Dedifferentiated amniotic fluid mesenchymal stem cell (primary cell): ENCODE measurements at regions not wholly inside any gene's neighbourhood (a gene's known extent, or its start where the extent isn't known, plus 50 kb on each side); places are given as distances from the start of the nearest gene placed in this dataset.

Experiments
- DNase-seq: peaks from one replicate; pipeline ENCODE4 v3.0.0-alpha.2; 2016; ENCODE audit errors: extremely low spot score

- DNase-seq, result no peak
Measured at GRCh38 chr2:120976501-120977307, 241.0 kb downstream of the GLI2 start.

- DNase-seq, result no peak
Measured at GRCh38 chr2:120977582-120978358, 242.1 kb downstream of the GLI2 start.

- DNase-seq, result no peak
Measured at GRCh38 chr2:120978359-120979050, 242.8 kb downstream of the GLI2 start.

GRCh38 chr2:120979398-120979797 is 243.7 kb downstream of the GLI2 start:
- DNase-seq, result no peak

GRCh38 chr2:120979921-120980320 is 244.3 kb downstream of the GLI2 start:
- DNase-seq, result no peak

GRCh38 chr2:120981443-120981842 is 245.8 kb downstream of the GLI2 start:
- DNase-seq, result no peak

GRCh38 chr2:120982598-120982997 is 246.9 kb downstream of the GLI2 start:
- DNase-seq, result no peak

GRCh38 chr2:120983344-120983743 is 247.7 kb downstream of the GLI2 start:
- DNase-seq, result no peak

GRCh38 chr2:120984046-120984445 is 248.4 kb downstream of the GLI2 start:
- no peak for DNase-seq

- no peak for DNase-seq
Measured at GRCh38 chr2:120984452-120985173, 248.9 kb downstream of the GLI2 start.

GRCh38 chr2:120985174-120985996 is 249.7 kb downstream of the GLI2 start:
- no peak for DNase-seq

- DNase-seq, result no peak
Measured at GRCh38 chr2:120985997-120986651, 250.5 kb downstream of the GLI2 start.

- DNase-seq, result no peak
Measured at GRCh38 chr2:120986898-120987650, 251.4 kb downstream of the GLI2 start.

- no peak for DNase-seq
Measured at GRCh38 chr2:120988051-120988699, 252.5 kb downstream of the GLI2 start.

- no peak for DNase-seq
Measured at GRCh38 chr2:120988700-120989511, 253.2 kb downstream of the GLI2 start.

GRCh38 chr2:120989512-120990441 is 254.1 kb downstream of the GLI2 start:
- DNase-seq, result no peak

GRCh38 chr2:120990451-120990871 is 254.8 kb downstream of the GLI2 start:
- no peak for DNase-seq
